CD4-positive, alpha-beta T cell (primary cell): ENCODE measurements at regions not wholly inside any gene's neighbourhood (a gene's known extent, or its start where the extent isn't known, plus 50 kb on each side); places are given as distances from the start of the nearest gene placed in this dataset.
"Not testable (repeated sequence)": the region's sequence is repeated elsewhere in the genome, so short reads cannot be mapped to it uniquely, and the experiment has no call there.

ENCODE experiments used
- ATAC-seq: fragments of 200-7000 bp; cut with Tn5 transposase; one replicate; pipeline ENCODE4 v1.10.0; 2022; ENCODE audit warnings: mild to moderate bottlenecking; ENCODE audit not compliant: poor library complexity
- CTCF ChIA-PET: fragments of 350-600 bp; sonication (Branson Sonifier 250); formaldehyde crosslinking; loops from one replicate; lab custom pipeline; 2021; ENCODE audit warnings: antibody characterized with exemption, inconsistent platforms; lab: Charles Lee
- POLR2A ChIA-PET: fragments of 350-600 bp; sonication (Branson Sonifier 250); formaldehyde crosslinking; loops from one replicate; lab custom pipeline; 2021; ENCODE audit warnings: antibody characterized with exemption, inconsistent platforms; lab: Charles Lee
- DNase-seq, 14 experiments: peaks; one replicate each; pipeline ENCODE4 v3.0.0-alpha.2; 2013 to 2020; ENCODE audit warnings: mixed read lengths in 2 of 14
- H3K27ac ChIP-seq, 2 donors: one replicate each; pipeline versions ENCODE4 v1.5.1 to v1.7.0; 2013; ENCODE audit warnings: low read length in 2 of 2, low read depth in 1 of 2, mild to moderate bottlenecking in 1 of 2
- H3K27me3 ChIP-seq, 2 experiments: 1 replicate in 1 of 2; 2 replicates in 1 of 2; pipeline versions ENCODE4 v1.6.1 to v1.7.0; 2013; ENCODE audit warnings: low read length in 2 of 2, control low read depth in 1 of 2, mild to moderate bottlenecking in 1 of 2, moderate library complexity in 1 of 2; ENCODE audit not compliant: insufficient read depth in 2 of 2, control insufficient read depth in 1 of 2
- H3K36me3 ChIP-seq: one replicate; pipeline ENCODE4 v1.6.1; 2013; ENCODE audit warnings: low read length, control low read depth; ENCODE audit not compliant: insufficient read depth
- H3K4me1 ChIP-seq: one replicate; pipeline ENCODE4 v1.6.1; 2013; ENCODE audit warnings: low read length, control low read depth; ENCODE audit not compliant: insufficient read depth
- H3K4me3 ChIP-seq: one replicate; pipeline ENCODE4 v1.5.1; 2013; ENCODE audit warnings: mild to moderate bottlenecking, low read length, moderate library complexity
- H3K9me3 ChIP-seq, 2 experiments: 1 replicate in 1 of 2; 2 replicates in 1 of 2; pipeline versions ENCODE4 v1.6.1 to v1.7.0; 2013; ENCODE audit warnings: low read length in 2 of 2, mild to moderate bottlenecking in 2 of 2, control low read depth in 1 of 2, moderate library complexity in 1 of 2; ENCODE audit not compliant: control insufficient read depth in 1 of 2, insufficient read depth in 1 of 2
- H3K27ac Mint-ChIP-seq: one replicate; pipeline ENCODE4 v1.8.0; 2020; ENCODE audit warnings: mixed read lengths
- H3K27me3 Mint-ChIP-seq: one replicate; pipeline ENCODE4 v1.8.0; 2021; ENCODE audit warnings: mixed read lengths
- H3K36me3 Mint-ChIP-seq: one replicate; pipeline ENCODE4 v1.8.0; 2021; ENCODE audit warnings: low read depth, mixed read lengths
- H3K4me1 Mint-ChIP-seq: one replicate; pipeline ENCODE4 v1.8.0; 2021; ENCODE audit warnings: low read depth, mixed read lengths
- H3K4me3 Mint-ChIP-seq: one replicate; pipeline ENCODE4 v1.8.0; 2020; ENCODE audit warnings: mild to moderate bottlenecking, mixed read lengths
- H3K9me3 Mint-ChIP-seq: one replicate; pipeline ENCODE4 v1.8.0; 2020; ENCODE audit warnings: mixed read lengths
- intact Hi-C, 2 experiments: fragments of 100-400 bp; cut with DNase I in 1 of 2; cut with micrococcal nuclease in 1 of 2; formaldehyde crosslinking; loops; one replicate each; pipeline versions ENCODE4 v1.15.1 to v1.9.0; 2023 to 2025; cut with DNase I, micrococcal nuclease
- TF ChIP-seq, protein P1 (sequence below): fragments of 200-600 bp; IDR thresholded peaks from one replicate; pipeline ENCODE4 v1.8.0; 2022; ENCODE audit warnings: antibody characterized with exemption, mild to moderate bottlenecking

DNA sequence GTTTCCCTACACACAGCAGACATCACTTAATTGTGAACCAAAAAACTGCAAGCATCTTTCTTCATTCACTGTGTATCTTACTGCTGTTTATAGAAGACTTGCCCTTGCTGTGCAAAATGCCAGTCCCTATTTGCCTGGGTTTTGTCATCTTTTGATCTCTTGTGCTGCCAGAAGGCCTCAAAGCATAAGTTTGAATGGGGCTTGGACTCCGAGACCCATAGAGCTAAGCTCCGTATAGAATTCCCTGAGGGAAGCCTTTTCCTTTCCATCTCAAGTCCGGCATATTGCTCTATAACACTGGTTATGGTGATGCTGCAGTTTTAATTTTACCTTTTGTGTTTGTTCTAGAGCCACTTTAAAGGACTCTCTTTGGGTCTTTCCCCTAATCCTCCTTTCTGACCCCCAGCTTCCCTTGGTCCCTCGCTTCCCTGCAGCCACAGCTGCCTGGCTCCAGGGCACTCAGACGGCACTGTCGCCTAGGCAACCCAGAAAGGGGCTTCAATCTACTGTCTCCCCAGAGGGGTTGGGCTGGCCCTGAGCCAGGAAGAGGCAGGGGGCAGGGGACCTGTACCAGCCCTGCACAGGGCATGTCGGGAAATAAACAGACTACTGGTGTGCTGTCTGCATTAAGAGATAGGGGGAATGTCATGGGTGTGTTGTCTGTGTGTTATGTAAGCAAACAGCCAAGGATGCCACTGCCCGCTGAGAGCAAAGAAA lies 73.4 kb upstream of the MELK start:
- no peaks in the 10 kb centered on the region for H3K9me3 Mint-ChIP-seq
- H3K27ac Mint-ChIP-seq, result no peak overlapping the region
- DNase-seq (no peak), ATAC-seq (no peak)
- H3K4me1 Mint-ChIP-seq, result peaks cover 37% of the 10 kb centered on the region
- ChIA-PET POLR2A (interaction anchor here (2.8 kb wide), 1 partner anchor 11 kb away, joined by 13 read pairs; no protein-coding TSS in a partner anchor), CTCF (no interaction called here)
- no peak overlapping the region for H3K4me3 ChIP-seq
- TF ChIP-seq, protein P1, sequence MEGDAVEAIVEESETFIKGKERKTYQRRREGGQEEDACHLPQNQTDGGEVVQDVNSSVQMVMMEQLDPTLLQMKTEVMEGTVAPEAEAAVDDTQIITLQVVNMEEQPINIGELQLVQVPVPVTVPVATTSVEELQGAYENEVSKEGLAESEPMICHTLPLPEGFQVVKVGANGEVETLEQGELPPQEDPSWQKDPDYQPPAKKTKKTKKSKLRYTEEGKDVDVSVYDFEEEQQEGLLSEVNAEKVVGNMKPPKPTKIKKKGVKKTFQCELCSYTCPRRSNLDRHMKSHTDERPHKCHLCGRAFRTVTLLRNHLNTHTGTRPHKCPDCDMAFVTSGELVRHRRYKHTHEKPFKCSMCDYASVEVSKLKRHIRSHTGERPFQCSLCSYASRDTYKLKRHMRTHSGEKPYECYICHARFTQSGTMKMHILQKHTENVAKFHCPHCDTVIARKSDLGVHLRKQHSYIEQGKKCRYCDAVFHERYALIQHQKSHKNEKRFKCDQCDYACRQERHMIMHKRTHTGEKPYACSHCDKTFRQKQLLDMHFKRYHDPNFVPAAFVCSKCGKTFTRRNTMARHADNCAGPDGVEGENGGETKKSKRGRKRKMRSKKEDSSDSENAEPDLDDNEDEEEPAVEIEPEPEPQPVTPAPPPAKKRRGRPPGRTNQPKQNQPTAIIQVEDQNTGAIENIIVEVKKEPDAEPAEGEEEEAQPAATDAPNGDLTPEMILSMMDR, result no peak
- intact Hi-C loops, result loop anchor here in 1 of 2 experiments (5.0 kb wide), 1 partner anchor 53 kb away; no protein-coding TSS in a partner anchor
- peaks cover 10% of the 10 kb centered on the region for H3K4me1 ChIP-seq
- H3K27ac ChIP-seq, result no peak overlapping the region
- no peaks in the 10 kb centered on the region for H3K27me3 ChIP-seq
- no peak overlapping the region for H3K4me3 Mint-ChIP-seq
- no peaks in the 10 kb centered on the region for H3K36me3 Mint-ChIP-seq
- no peaks in the 10 kb centered on the region for H3K27me3 Mint-ChIP-seq
- no peaks in the 10 kb centered on the region for H3K9me3 ChIP-seq
- H3K36me3 ChIP-seq, result no peaks in the 10 kb centered on the region

GRCh38 chr9:36493564-36493963 lies 79.1 kb upstream of the MELK start:
- POLR2A ChIA-PET, result interaction anchor here (0.7 to 0.9 kb wide), 4 partner anchors 23 to 52 kb away, joined by 3 to 8 read pairs (median 4); no protein-coding TSS in a partner anchor
- ATAC-seq (peak; percentile 45), DNase-seq (peak in 10 of 14 experiments; percentile 10 to 83 (median 31))
- intact Hi-C loops, H3K9me3 ChIP-seq, H3K9me3 Mint-ChIP-seq, H3K36me3 Mint-ChIP-seq, H3K27me3 Mint-ChIP-seq, H3K27ac ChIP-seq, H3K36me3 ChIP-seq, H3K27me3 ChIP-seq, CTCF ChIA-PET: not testable (repeated sequence)
- Histone ChIP-seq H3K4me1 (peaks cover 25% of the 10 kb centered on the region), H3K4me3 (peak overlapping the region; percentile 29)
- H3K4me1 Mint-ChIP-seq, result peaks cover 58% of the 10 kb centered on the region
- peak overlapping the region; percentile 76 for H3K27ac Mint-ChIP-seq
- H3K4me3 Mint-ChIP-seq, result peak overlapping the region; percentile 80

GRCh38 chr9:36492865-36493264 lies 79.8 kb upstream of the MELK start:
- ChIA-PET CTCF (interaction anchor here (0.7 kb wide), 1 partner anchor 1552 kb away, joined by 3 read pairs; no protein-coding TSS in a partner anchor), POLR2A (interaction anchor here (0.7 kb wide), 1 partner anchor 65 kb away, joined by 3 read pairs; no protein-coding TSS in a partner anchor)
- Mint-ChIP-seq H3K9me3 (no peaks in the 10 kb centered on the region), H3K36me3 (peaks cover 6% of the 10 kb centered on the region), H3K4me3 (peak overlapping the region; percentile 64), H3K27ac (peak overlapping the region; percentile 76), H3K4me1 (peaks cover 65% of the 10 kb centered on the region), H3K27me3 (no peaks in the 10 kb centered on the region)
- Histone ChIP-seq H3K36me3 (no peaks in the 10 kb centered on the region), H3K27ac (peak overlapping the region in 1 of 2 donors; percentile 9), H3K4me1 (peaks cover 32% of the 10 kb centered on the region), H3K9me3 (no peaks in the 10 kb centered on the region), H3K27me3 (no peaks in the 10 kb centered on the region), H3K4me3 (peak overlapping the region; percentile 19)
- TF ChIP-seq, protein P1, result no peak
- DNase-seq, result peak in 5 of 14 experiments; percentile 2 to 80 (median 71)
- intact Hi-C loops, result no loop called here
- peak; percentile 75 for ATAC-seq
